NCI-H146 treated with DMSO at 0.1 percent for 48 hours (cell line): ENCODE measurements at regions not wholly inside any gene's neighbourhood (a gene's known extent, or its start where the extent isn't known, plus 50 kb on each side); places are given as distances from the start of the nearest gene placed in this dataset.

Experiments
- DNase-seq: peaks from one replicate; lab custom pipeline; 2025; ENCODE audit not compliant: unreplicated experiment; lab: John Stamatoyannopoulos, UW

DNA sequence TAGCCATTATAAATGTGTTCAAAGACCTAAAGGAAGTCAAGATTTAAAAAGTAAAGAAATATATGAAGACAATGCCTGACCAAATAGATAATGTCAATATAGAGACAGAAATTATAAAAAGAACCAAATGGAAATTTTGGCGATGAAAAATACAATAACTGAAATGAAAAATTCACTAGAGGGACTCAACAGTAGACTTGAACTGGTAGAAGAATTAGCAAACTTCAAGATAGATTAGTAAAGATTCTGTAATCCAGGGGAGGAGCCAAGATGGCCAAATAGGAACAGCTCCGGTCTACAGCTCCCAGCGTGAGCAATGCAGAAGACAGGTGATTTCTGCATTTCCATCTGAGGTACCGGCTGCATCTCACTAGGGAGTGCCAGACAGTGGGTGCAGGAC is 433.2 kb downstream of the HINT1 start:
- no peak for DNase-seq

DNA sequence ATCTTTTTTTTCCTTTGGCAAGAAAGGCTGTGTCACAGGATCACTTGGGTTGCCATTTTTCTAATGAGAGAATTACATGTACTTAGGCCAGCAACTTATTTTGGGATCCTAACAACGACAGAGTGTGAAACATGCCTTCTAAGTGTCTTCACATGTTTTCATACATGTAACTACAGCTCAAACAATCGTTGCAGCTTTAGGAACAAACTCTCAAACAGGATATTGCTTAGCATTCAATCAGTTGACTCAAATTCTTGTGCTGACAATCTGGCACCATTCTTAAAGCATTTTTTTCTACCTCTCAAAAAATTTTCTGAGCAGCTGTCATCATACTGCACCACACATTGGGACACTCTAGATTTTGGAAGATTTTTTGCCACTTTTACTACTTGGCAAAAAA is 435.5 kb downstream of the HINT1 start:
- DNase-seq: no peak

- DNase-seq: no peak
Observed at GRCh38 chr5:130727830-130728229, 437.2 kb downstream of the HINT1 start.

- DNase-seq: no peak
Observed at GRCh38 chr5:130724658-130725057, 440.4 kb downstream of the HINT1 start.

- no peak for DNase-seq
Observed at GRCh38 chr5:130720355-130720754, 444.7 kb downstream of the HINT1 start.

DNA sequence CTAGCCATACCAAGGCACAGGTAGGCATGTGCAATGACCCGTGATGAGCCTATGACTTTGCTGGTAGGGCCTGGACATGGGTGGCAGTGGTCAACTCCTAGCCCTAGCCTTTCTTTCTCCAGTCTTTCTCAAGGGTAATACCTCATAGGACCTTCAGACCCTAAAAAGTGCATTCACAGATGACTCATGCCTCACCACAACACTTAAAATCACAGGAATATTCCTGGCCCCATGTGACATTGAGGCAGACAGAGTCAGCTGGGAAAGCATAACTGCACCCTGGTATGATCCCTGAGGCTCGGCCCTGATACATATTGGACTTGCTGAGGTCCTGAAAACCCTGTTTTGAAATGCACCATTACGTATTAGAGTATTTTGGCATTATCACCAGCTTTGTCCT is 449.5 kb downstream of the HINT1 start:
- DNase-seq: no peak

- DNase-seq: no peak
Observed at GRCh38 chr5:130714200-130714599, 450.9 kb downstream of the HINT1 start.

GRCh38 chr5:130712324-130712723 is 452.7 kb downstream of the HINT1 start:
- no peak for DNase-seq

GRCh38 chr5:130710596-130710995 is 454.5 kb downstream of the HINT1 start:
- DNase-seq: no peak

DNA sequence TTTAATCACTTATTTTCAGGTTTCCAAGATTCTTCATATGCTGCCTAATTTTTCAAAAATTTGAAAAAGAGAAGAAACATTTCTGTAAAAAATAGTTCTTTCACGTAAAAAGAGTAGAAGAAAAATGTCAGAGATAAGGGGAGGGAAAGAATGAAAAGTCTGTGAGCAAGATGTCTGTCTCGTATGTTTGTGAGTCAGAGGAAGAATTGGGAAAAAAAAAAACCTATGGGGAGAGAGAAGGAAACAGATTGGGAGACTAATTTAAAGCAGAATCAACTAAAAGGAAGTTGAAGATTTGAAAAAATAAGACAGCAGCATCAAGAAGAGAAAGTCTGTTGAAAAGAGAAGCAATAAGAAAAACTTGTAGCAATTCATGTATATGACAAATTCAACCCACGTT is 456.3 kb downstream of the HINT1 start:
- no peak for DNase-seq

GRCh38 chr5:130706696-130707095 is 458.4 kb downstream of the HINT1 start:
- DNase-seq: no peak

GRCh38 chr5:130705368-130705767 is 459.7 kb downstream of the HINT1 start:
- DNase-seq: no peak

GRCh38 chr5:130693509-130693908 is 471.5 kb downstream of the HINT1 start:
- DNase-seq: no peak

GRCh38 chr5:130692770-130693169 is 472.3 kb downstream of the HINT1 start:
- DNase-seq: no peak

DNA sequence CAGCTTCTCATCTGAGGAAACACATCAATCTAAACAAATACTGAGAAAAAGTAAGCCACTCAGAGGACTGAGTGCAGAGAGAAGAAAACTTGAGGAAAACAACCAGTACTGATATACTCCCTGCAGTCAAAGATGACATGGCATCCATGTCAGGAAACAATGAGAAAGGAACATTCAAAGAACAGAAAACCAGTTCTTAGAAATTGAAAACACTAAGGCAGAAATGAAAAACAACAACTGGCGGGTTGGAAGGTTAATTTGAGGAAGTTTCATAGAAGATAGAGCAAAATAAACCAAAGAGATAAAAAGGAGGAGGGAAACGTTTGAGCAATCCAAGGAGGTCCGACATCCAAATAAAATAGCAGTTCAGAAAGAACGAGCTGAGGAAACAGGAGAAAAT is 475.2 kb downstream of the HINT1 start:
- no peak for DNase-seq

- no peak for DNase-seq
Observed at GRCh38 chr5:130687085-130687733, 477.8 kb downstream of the HINT1 start.

DNA sequence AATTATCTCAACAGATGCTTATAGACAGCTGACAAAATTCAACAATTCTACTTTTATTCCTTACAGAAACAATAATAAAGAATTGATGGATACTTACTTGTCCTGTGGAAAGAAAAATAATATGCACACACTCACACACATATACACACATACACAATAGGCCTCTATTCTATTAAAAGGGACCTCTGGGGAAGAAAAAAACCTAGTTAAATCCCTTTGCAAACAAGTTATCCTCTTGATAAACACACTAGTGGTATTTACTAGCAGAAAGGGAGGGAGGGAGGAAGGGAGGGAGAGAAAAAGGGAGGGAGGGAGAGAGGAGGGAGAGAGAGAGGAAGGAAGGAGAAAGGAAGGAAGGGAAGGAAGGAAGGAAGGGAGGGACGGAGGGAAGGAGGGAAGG is 486.4 kb downstream of the HINT1 start:
- no peak for DNase-seq

GRCh38 chr5:130666462-130666861 is 498.6 kb downstream of the HINT1 start:
- no peak for DNase-seq

- no peak for DNase-seq
Observed at GRCh38 chr5:130652176-130652575, 512.9 kb downstream of the HINT1 start.

DNA sequence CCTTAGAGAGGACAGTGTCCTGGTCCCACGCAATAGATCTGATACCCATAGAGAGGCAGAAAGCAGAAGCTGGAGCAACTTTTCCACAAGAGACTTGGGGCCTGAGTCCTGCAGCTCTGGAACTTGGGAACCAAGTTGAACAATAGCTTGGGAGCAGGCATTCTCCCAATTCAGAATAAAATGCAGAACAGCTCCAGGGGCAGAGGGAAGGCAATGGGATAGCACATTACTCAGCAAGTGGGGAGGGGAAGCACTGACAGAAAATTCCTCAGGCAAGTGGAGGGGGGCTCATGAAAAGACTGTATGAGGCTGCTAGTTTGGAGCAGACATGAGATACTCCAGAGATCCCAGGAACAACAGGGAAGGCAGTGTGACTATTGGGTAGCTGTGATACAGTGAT is 513.6 kb downstream of the HINT1 start:
- DNase-seq: no peak

GRCh38 chr5:130643321-130643720 is 521.7 kb downstream of the HINT1 start:
- no peak for DNase-seq

GRCh38 chr5:130642461-130642860 is 522.6 kb downstream of the HINT1 start:
- no peak for DNase-seq

- no peak for DNase-seq
Observed at GRCh38 chr5:130627145-130627544, 537.9 kb downstream of the HINT1 start.

DNA sequence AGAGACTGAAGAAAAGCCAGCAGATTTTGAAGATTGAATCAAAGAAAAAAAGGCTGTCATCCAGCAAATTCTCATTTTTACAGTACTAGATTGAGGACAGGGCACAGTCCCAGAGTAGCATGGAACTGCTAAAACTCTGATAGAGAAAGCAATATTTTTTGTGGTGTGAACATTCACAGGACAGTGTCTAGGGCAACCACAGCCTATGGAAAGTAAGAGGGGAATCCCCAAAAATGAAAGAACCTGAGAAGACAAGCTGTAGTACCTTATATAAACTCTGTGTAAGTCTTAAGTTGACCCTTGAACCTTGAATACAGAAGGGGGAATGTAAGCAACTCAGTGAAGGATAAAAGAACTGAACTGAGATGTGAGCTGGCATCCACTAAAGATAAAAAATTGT is 540.3 kb downstream of the HINT1 start:
- DNase-seq: no peak
